OCI-LY7 (cell line): ENCODE measurements at regions not wholly inside any gene's neighbourhood (a gene's known extent, or its start where the extent isn't known, plus 50 kb on each side); places are given as distances from the start of the nearest gene placed in this dataset.

Experiments used
- CTCF ChIP-seq: fragments of 200-600 bp; sonication (generic); conservative IDR thresholded peaks from 2 replicates; pipeline ENCODE4 v1.5.1; 2014; ENCODE audit warnings: mild to moderate bottlenecking, antibody characterized with exemption, low read length, moderate library complexity, mixed read lengths
- EZH2phosphoT487 ChIP-seq: fragments of 200-600 bp; sonication (generic); IDR thresholded peaks from 2 replicates; pipeline ENCODE4 v1.6.1; 2018; ENCODE audit warnings: low read depth, borderline replicate concordance, mild to moderate bottlenecking, mixed run types, antibody characterized with exemption, low read length, moderate library complexity, mixed read lengths

- TF ChIP-seq CTCF (no peak), EZH2phosphoT487 (no peak)
These were observed 158.3 kb upstream of the CST7 start for GRCh38 chr20:24790746-24791283.
